SHP77 treated with DMSO at 0.1 percent for 48 hours (cell line): ENCODE measurements at regions not wholly inside any gene's neighbourhood (a gene's known extent, or its start where the extent isn't known, plus 50 kb on each side); places are given as distances from the start of the nearest gene placed in this dataset.

Experiments used
- DNase-seq: peaks from one replicate; lab custom pipeline; 2025; lab: John Stamatoyannopoulos, UW

- peak; percentile 79 for DNase-seq
Measured at GRCh38 chr16:85173981-85174751, 61.9 kb upstream of the CIBAR2 start.

- no peak for DNase-seq
Measured at GRCh38 chr16:85174871-85175723, 62.8 kb upstream of the CIBAR2 start.

GRCh38 chr16:85175724-85176233 lies 63.5 kb upstream of the CIBAR2 start:
- no peak for DNase-seq

GRCh38 chr16:85176541-85177447 lies 64.5 kb upstream of the CIBAR2 start:
- DNase-seq, result no peak

- no peak for DNase-seq
Measured at GRCh38 chr16:85177448-85177846, 65.2 kb upstream of the CIBAR2 start.

GRCh38 chr16:85178006-85178591 lies 65.8 kb upstream of the CIBAR2 start:
- DNase-seq, result no peak

- DNase-seq, result no peak
Measured at GRCh38 chr16:85178596-85178995, 66.3 kb upstream of the CIBAR2 start.

GRCh38 chr16:85179344-85180046 lies 67.2 kb upstream of the CIBAR2 start:
- no peak for DNase-seq

GRCh38 chr16:85180047-85180826 lies 68.0 kb upstream of the CIBAR2 start:
- DNase-seq, result no peak

GRCh38 chr16:85180827-85181738 lies 68.8 kb upstream of the CIBAR2 start:
- DNase-seq, result no peak

- DNase-seq, result no peak
Measured at GRCh38 chr16:85181739-85182129, 69.5 kb upstream of the CIBAR2 start.

GRCh38 chr16:85182286-85182685 lies 70.0 kb upstream of the CIBAR2 start:
- no peak for DNase-seq

- DNase-seq, result no peak
Measured at GRCh38 chr16:85182774-85183173, 70.5 kb upstream of the CIBAR2 start.

GRCh38 chr16:85183564-85183963 lies 71.3 kb upstream of the CIBAR2 start:
- no peak for DNase-seq

GRCh38 chr16:85184404-85184803 lies 72.1 kb upstream of the CIBAR2 start:
- DNase-seq, result no peak

GRCh38 chr16:85185303-85186100 lies 73.2 kb upstream of the CIBAR2 start:
- DNase-seq, result no peak

- no peak for DNase-seq
Measured at GRCh38 chr16:85187002-85187401, 74.7 kb upstream of the CIBAR2 start.

- DNase-seq, result no peak
Measured at GRCh38 chr16:85187447-85187846, 75.2 kb upstream of the CIBAR2 start.
